ENCODE measurements at regions not wholly inside any gene's neighbourhood (a gene's known extent, or its start where the extent isn't known, plus 50 kb on each side); places are given as distances from the start of the nearest gene placed in this dataset.

GRCh38 chr16:52924162-52924561 lies 128.5 kb downstream of the CHD9NB start:
- TF ChIP-seq CTCF (IDR thresholded peaks at IDR 0.05 in 2 of 3, conservative IDR thresholded peaks at IDR 0.05 in 1 of 3; ENCODE audit: borderline replicate concordance in 1 of 3, insufficient read depth in 1 of 3, low read depth in 2 of 3, low read length in 2 of 3) (no peak), ELF1 (IDR thresholded peaks at IDR 0.05; ENCODE audit: borderline replicate concordance, low read depth) (no peak)

Measured in HCT116 (cell line).